H9 (cell line): ENCODE measurements at regions not wholly inside any gene's neighbourhood (a gene's known extent, or its start where the extent isn't known, plus 50 kb on each side); places are given as distances from the start of the nearest gene placed in this dataset.

Experiments
- DNase-seq: peaks from one replicate; pipeline ENCODE4 v3.0.0-alpha.2; 2017
- H2AFZ ChIP-seq: one replicate; pipeline ENCODE4 v1.6.1; 2013; ENCODE audit warnings: mild to moderate bottlenecking, low read length, control low read depth, moderate library complexity
- H2AK5ac ChIP-seq: 2 replicates; pipeline ENCODE4 v1.6.1; 2013; ENCODE audit warnings: low read length, control low read depth, mixed read lengths; ENCODE audit not compliant: insufficient read length
- H2BK120ac ChIP-seq: one replicate; pipeline ENCODE4 v1.6.1; 2013; ENCODE audit warnings: low read depth, mild to moderate bottlenecking, low read length, control low read depth, inconsistent platforms; ENCODE audit not compliant: poor library complexity, severe bottlenecking
- H2BK12ac ChIP-seq: 2 replicates; pipeline ENCODE4 v1.6.1; 2013; ENCODE audit warnings: low read length, control low read depth, mixed read lengths, low read depth; ENCODE audit not compliant: insufficient read length
- H2BK15ac ChIP-seq: 2 replicates; pipeline ENCODE4 v1.6.1; 2013; ENCODE audit warnings: low read depth, low read length, control low read depth
- H2BK20ac ChIP-seq: one replicate; pipeline ENCODE4 v1.6.1; 2013; ENCODE audit warnings: low read depth, mild to moderate bottlenecking, low read length, control low read depth, inconsistent platforms; ENCODE audit not compliant: poor library complexity, severe bottlenecking
- H2BK5ac ChIP-seq: 2 replicates; pipeline ENCODE4 v1.6.1; 2013; ENCODE audit warnings: low read length, control low read depth, mixed read lengths; ENCODE audit not compliant: insufficient read length
- H3K14ac ChIP-seq: 2 replicates; pipeline ENCODE4 v1.6.1; 2013; ENCODE audit warnings: low read length, control low read depth; ENCODE audit not compliant: insufficient read depth
- H3K18ac ChIP-seq: 2 replicates; pipeline ENCODE4 v1.6.1; 2013; ENCODE audit warnings: low read depth, mild to moderate bottlenecking, mixed read lengths, low read length, control low read depth; ENCODE audit not compliant: insufficient read length
- H3K23ac ChIP-seq: 2 replicates; pipeline ENCODE4 v1.6.1; 2013; ENCODE audit warnings: low read length, control low read depth, mixed read lengths, low read depth; ENCODE audit not compliant: insufficient read length
- H3K23me2 ChIP-seq: 2 replicates; pipeline ENCODE4 v1.6.1; 2013; ENCODE audit warnings: low read depth, mild to moderate bottlenecking, mixed read lengths, low read length, control low read depth; ENCODE audit not compliant: insufficient read length, poor library complexity, severe bottlenecking
- H3K27ac ChIP-seq: 2 replicates; pipeline ENCODE4 v1.5.1; 2013; ENCODE audit warnings: low read length, control low read depth, mixed read lengths, low read depth; ENCODE audit not compliant: insufficient read length
- H3K27me3 ChIP-seq: 2 replicates; pipeline ENCODE4 v1.6.1; 2013; ENCODE audit warnings: low read length, control low read depth, inconsistent platforms; ENCODE audit not compliant: insufficient read depth
- H3K4ac ChIP-seq: 2 replicates; pipeline ENCODE4 v1.6.1; 2013; ENCODE audit warnings: low read depth, mild to moderate bottlenecking, control low read depth, inconsistent platforms, low read length, moderate library complexity
- H3K4me1 ChIP-seq: 2 replicates; pipeline ENCODE4 v1.6.1; 2013; ENCODE audit warnings: low read length, control low read depth, inconsistent platforms; ENCODE audit not compliant: insufficient read depth
- H3K4me2 ChIP-seq: 2 replicates; pipeline ENCODE4 v1.6.1; 2013; ENCODE audit warnings: low read length, control low read depth, mixed read lengths; ENCODE audit not compliant: insufficient read length, insufficient read depth
- H3K56ac ChIP-seq: 2 replicates; pipeline ENCODE4 v1.6.1; 2013; ENCODE audit warnings: low read depth, mild to moderate bottlenecking, mixed read lengths, low read length, control low read depth; ENCODE audit not compliant: insufficient read length
- H3K79me1 ChIP-seq: 2 replicates; pipeline ENCODE4 v1.6.1; 2013; ENCODE audit warnings: low read depth, mild to moderate bottlenecking, moderate library complexity, low read length, control low read depth, inconsistent platforms; ENCODE audit not compliant: insufficient read depth, poor library complexity, severe bottlenecking
- H3K79me2 ChIP-seq: 2 replicates; pipeline ENCODE4 v1.6.1; 2013; ENCODE audit warnings: low read length, control low read depth, inconsistent platforms; ENCODE audit not compliant: insufficient read depth
- H3K9ac ChIP-seq: 2 replicates; pipeline ENCODE4 v1.6.1; 2013; ENCODE audit warnings: low read length, control low read depth, mixed read lengths; ENCODE audit not compliant: insufficient read length; ENCODE audit errors: extremely low read depth
- H3K9me3 ChIP-seq: one replicate; pipeline ENCODE4 v1.6.1; 2013; ENCODE audit warnings: low read depth, low read length, inconsistent platforms; ENCODE audit not compliant: control insufficient read depth
- H3T11ph ChIP-seq: one replicate; pipeline ENCODE4 v1.6.1; 2013; ENCODE audit warnings: mild to moderate bottlenecking, low read length, control low read depth, inconsistent platforms
- H4K20me1 ChIP-seq: one replicate; pipeline ENCODE4 v1.6.1; 2013; ENCODE audit not compliant: control insufficient read depth, insufficient read length, insufficient read depth
- H4K5ac ChIP-seq: 2 replicates; pipeline ENCODE4 v1.6.1; 2013; ENCODE audit warnings: low read depth, mild to moderate bottlenecking, mixed read lengths, low read length, control low read depth; ENCODE audit not compliant: insufficient read length
- H4K8ac ChIP-seq: replicated peaks from 2 replicates; pipeline ENCODE4 v1.6.1; 2013; ENCODE audit warnings: low read length, control low read depth, mixed read lengths, low read depth; ENCODE audit not compliant: insufficient read length
- H4K91ac ChIP-seq: 2 replicates; pipeline ENCODE4 v1.6.1; 2013; ENCODE audit warnings: low read depth, mild to moderate bottlenecking, moderate library complexity, mixed read lengths, low read length, control low read depth; ENCODE audit not compliant: insufficient read length
- H3K27ac Mint-ChIP-seq, 3 experiments: 2 replicates in 2 of 3; 3 replicates in 1 of 3; pipeline ENCODE4 v1.8.0; 2020 to 2021; ENCODE audit warnings: mixed read lengths in 3 of 3, mild to moderate bottlenecking in 1 of 3, moderate library complexity in 1 of 3
- H3K27me3 Mint-ChIP-seq: 2 replicates; pipeline ENCODE4 v1.8.0; 2021; ENCODE audit warnings: low read depth, mild to moderate bottlenecking, moderate library complexity, mixed read lengths
- H3K36me3 Mint-ChIP-seq, 3 experiments: 2 replicates in 2 of 3; 3 replicates in 1 of 3; pipeline ENCODE4 v1.8.0; 2020 to 2021; ENCODE audit warnings: low read depth in 3 of 3, mixed read lengths in 3 of 3; ENCODE audit not compliant: insufficient read depth in 1 of 3
- H3K4me1 Mint-ChIP-seq, 2 experiments: 2 replicates each; pipeline ENCODE4 v1.8.0; 2020; ENCODE audit warnings: mixed read lengths in 2 of 2
- H3K4me3 Mint-ChIP-seq, 2 experiments: 2 replicates in 1 of 2; 3 replicates in 1 of 2; pipeline ENCODE4 v1.8.0; 2020 to 2021; ENCODE audit warnings: mild to moderate bottlenecking in 2 of 2, mixed read lengths in 2 of 2, moderate library complexity in 1 of 2
- H3K9me3 Mint-ChIP-seq, 2 experiments: 2 replicates in 1 of 2; 3 replicates in 1 of 2; pipeline ENCODE4 v1.8.0; 2020; ENCODE audit warnings: mild to moderate bottlenecking in 2 of 2, mixed read lengths in 2 of 2, moderate library complexity in 1 of 2
- WGBS: extraction: QIAGEN DNeasy Blood & Tissue Kit; methylation state at CpG from one replicate; pipeline ENCODE4 v1.1.7; 2013; ENCODE audit warnings: missing lambda C conversion rate, low lambda C conversion rate, mixed read lengths; ENCODE audit not compliant: insufficient read length; ENCODE audit errors: extremely low coverage; 5-methylcytosine and 5-hydroxymethylcytosine counted together
- TF ChIP-seq, protein P1 (sequence below): fragments of 200-600 bp; sonication (generic); conservative IDR thresholded peaks from 3 replicates; pipeline ENCODE4 v1.8.0; 2021; ENCODE audit warnings: antibody characterized with exemption, mild to moderate bottlenecking

DNA sequence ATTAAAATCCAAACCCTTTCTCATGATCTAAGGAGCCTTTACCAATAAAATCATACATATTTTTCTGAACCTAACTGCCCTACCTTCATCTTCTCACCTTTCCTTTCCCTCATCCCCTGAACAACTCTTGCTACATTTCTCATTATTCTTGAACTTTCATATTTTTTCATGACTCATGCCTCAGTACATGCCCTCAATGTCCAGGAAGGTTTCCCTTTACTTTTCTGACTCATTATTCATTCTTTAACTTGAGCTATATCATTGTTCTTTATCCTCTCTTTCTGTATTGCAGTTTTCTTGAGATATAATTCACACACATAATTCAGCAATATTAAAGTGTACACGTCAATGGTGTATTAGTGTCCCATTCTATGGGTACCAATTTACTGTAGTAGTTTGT lies 231.0 kb downstream of the ALG10B start:
- H2AFZ ChIP-seq: no peak overlapping the region
- no peaks in the 10 kb centered on the region for H3K23me2 ChIP-seq
- H2BK120ac ChIP-seq: no peak overlapping the region
- no peaks in the 10 kb centered on the region for H3K79me2 ChIP-seq
- H3K4ac ChIP-seq: no peak overlapping the region
- peaks cover 0 to 16% of the 10 kb centered on the region in 2 experiments; a peak in 3 of 5 replicates for H3K9me3 Mint-ChIP-seq
- no peak overlapping the region for H3K14ac ChIP-seq
- TF ChIP-seq, protein P1, sequence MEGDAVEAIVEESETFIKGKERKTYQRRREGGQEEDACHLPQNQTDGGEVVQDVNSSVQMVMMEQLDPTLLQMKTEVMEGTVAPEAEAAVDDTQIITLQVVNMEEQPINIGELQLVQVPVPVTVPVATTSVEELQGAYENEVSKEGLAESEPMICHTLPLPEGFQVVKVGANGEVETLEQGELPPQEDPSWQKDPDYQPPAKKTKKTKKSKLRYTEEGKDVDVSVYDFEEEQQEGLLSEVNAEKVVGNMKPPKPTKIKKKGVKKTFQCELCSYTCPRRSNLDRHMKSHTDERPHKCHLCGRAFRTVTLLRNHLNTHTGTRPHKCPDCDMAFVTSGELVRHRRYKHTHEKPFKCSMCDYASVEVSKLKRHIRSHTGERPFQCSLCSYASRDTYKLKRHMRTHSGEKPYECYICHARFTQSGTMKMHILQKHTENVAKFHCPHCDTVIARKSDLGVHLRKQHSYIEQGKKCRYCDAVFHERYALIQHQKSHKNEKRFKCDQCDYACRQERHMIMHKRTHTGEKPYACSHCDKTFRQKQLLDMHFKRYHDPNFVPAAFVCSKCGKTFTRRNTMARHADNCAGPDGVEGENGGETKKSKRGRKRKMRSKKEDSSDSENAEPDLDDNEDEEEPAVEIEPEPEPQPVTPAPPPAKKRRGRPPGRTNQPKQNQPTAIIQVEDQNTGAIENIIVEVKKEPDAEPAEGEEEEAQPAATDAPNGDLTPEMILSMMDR: no peak
- no peak overlapping the region for H3K4me2 ChIP-seq
- no peaks in the 10 kb centered on the region for H4K20me1 ChIP-seq
- DNase-seq: no peak
- H4K5ac ChIP-seq: no peak overlapping the region
- no peak overlapping the region for H2BK20ac ChIP-seq
- no peak overlapping the region for H3K27ac Mint-ChIP-seq
- H3K79me1 ChIP-seq: no peaks in the 10 kb centered on the region
- H3K9ac ChIP-seq: no peak overlapping the region
- H2BK5ac ChIP-seq: no peak overlapping the region
- H3K23ac ChIP-seq: no peak overlapping the region
- H2BK12ac ChIP-seq: no peak overlapping the region
- no CpG with 5 or more reads among the region's 1 CpG for WGBS
- no peak overlapping the region for H3K18ac ChIP-seq
- no peak overlapping the region for H4K8ac ChIP-seq
- no peak overlapping the region for H3T11ph ChIP-seq
- 0 out of 2 replicates have a peak, but pooled peaks cover 3% of the 10 kb centered on the region for H3K4me1 ChIP-seq
- H3K56ac ChIP-seq: no peak overlapping the region
- no peak overlapping the region for H2AK5ac ChIP-seq
- H3K4me3 Mint-ChIP-seq: no peak overlapping the region
- H3K36me3 Mint-ChIP-seq: peaks cover 0 to 20% (median 6%) of the 10 kb centered on the region in 3 experiments; a peak in 5 of 7 replicates
- H3K9me3 ChIP-seq: no peaks in the 10 kb centered on the region
- no peaks in the 10 kb centered on the region for H3K27me3 Mint-ChIP-seq
- H3K27ac ChIP-seq: no peak overlapping the region
- H2BK15ac ChIP-seq: no peak overlapping the region
- H4K91ac ChIP-seq: no peak overlapping the region
- no peaks in the 10 kb centered on the region for H3K27me3 ChIP-seq
- H3K4me1 Mint-ChIP-seq: peaks cover 26 to 29% of the 10 kb centered on the region in 2 experiments
